ENCODE measurements at regions not wholly inside any gene's neighbourhood (a gene's known extent, or its start where the extent isn't known, plus 50 kb on each side); places are given as distances from the start of the nearest gene placed in this dataset.
"Not testable (repeated sequence)": the region's sequence is repeated elsewhere in the genome, so short reads cannot be mapped to it uniquely, and the experiment has no call there.

DNA sequence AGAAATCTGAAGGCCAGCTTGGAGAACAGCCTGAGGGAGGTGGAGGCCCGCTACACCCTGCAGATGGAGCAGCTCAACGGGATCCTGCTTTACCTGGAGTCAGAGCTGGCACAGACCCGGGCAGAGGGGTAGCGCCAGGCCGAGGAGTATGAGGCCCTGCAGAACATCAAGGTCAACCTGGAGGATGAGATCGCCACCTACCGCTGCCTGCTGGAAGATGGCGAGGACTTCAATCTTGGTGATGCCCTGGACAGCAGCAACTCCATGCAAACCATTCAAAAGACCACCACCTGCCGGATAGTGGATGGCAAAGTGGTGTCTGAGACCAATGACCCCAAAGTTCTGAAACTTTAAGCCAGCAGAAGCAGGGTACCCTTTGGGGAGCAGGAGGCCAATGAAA, 318.4 kb downstream of the ZFHX3 start:
- not testable (repeated sequence) for FAIRE-seq; DNase-seq (ENCODE audit: extremely low spot score, insufficient read length, low read depth)

- FAIRE-seq, result no peak
- DNase-seq (ENCODE audit: extremely low spot score, insufficient read length, low read depth), result no peak
Observed at GRCh38 chr16:72728516-72728915, 319.4 kb downstream of the ZFHX3 start.

- no peak for FAIRE-seq
- no peak for DNase-seq (ENCODE audit: extremely low spot score, insufficient read length, low read depth)
Observed at GRCh38 chr16:72727565-72727964, 320.4 kb downstream of the ZFHX3 start.

GRCh38 chr16:72725643-72726042, 322.3 kb downstream of the ZFHX3 start:
- no peak for DNase-seq (ENCODE audit: extremely low spot score, insufficient read length, low read depth)
- no peak for FAIRE-seq

DNA sequence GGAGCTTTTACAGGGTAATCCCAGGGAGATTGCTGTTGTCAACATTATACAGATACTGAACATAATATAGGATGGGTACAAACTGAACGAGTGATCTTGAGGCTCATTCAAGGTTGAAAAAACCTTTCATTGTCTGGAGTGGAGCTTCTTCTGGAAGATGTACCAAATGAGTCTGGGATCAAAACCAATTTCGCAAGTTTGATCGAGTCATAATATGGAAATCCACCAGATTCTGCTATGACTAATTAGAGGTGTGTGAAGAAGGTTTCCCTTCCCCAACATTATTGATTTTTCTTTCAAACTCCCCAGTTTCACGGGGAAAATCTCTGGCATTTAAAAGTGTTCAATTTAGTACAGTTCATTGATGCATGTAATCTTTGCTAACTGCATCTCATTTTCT, 324.1 kb downstream of the ZFHX3 start:
- DNase-seq (ENCODE audit: extremely low spot score, insufficient read length, low read depth), result no peak
- FAIRE-seq, result no peak

DNA sequence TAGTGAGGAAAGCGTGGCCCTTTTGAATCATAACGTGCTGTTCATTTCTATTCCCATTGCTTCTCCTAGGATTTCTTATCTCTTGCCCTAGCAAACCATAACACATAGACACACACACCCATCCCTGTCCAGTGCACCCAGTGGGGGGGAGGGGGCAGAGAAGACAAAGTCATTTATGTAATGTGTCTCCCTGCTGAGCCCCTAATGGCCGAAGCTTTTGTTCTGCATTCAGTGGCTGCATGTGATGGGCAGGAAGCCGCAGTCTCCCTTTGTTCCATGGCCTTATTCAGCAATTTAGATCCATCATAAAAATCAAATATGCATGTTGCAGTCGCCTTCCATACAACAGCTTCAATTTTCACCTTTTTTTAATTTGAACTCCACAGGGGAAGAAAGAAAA, 325.4 kb downstream of the ZFHX3 start:
- no peak for FAIRE-seq
- no peak for DNase-seq (ENCODE audit: extremely low spot score, insufficient read length, low read depth)

- DNase-seq (ENCODE audit: extremely low spot score, insufficient read length, low read depth) (no peak), FAIRE-seq (no peak)
Observed at GRCh38 chr16:72721981-72722380, 325.9 kb downstream of the ZFHX3 start.

- DNase-seq (ENCODE audit: extremely low spot score, insufficient read length, low read depth), result no peak
- no peak for FAIRE-seq
Observed at GRCh38 chr16:72715267-72715666, 332.7 kb downstream of the ZFHX3 start.

GRCh38 chr16:72711823-72712222, 336.1 kb downstream of the ZFHX3 start:
- no peak for FAIRE-seq

DNA sequence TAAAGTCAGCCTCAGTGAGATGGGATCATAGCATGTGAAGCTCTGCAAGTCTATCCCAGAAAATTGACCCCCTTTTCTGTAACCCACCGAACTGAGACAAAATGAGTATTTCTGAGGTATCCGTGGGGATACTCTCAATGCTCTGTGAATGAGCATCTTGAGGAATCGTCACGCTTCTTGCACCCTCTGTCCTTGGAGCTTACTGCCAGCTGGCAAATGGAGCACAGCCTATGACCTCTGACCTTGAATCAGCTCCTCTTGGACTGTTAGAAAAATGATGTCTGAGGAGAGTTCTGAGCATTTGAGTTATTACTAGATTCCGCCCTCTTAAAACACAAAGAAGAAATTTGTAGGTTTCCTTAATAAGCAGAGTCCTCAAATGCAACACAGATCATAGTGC, 342.1 kb downstream of the ZFHX3 start:
- DNase-seq (ENCODE audit: extremely low spot score, insufficient read length, low read depth), result no peak
- FAIRE-seq, result no peak

More at GRCh38 chr16:72711823-72712222, 336.1 kb downstream of the ZFHX3 start:
- DNase-seq (ENCODE audit: extremely low spot score, insufficient read length, low read depth), result no peak

- no peak for DNase-seq (ENCODE audit: extremely low spot score, insufficient read length, low read depth)
- FAIRE-seq, result no peak
Observed at GRCh38 chr16:72704746-72705372, 343.1 kb downstream of the ZFHX3 start.

GRCh38 chr16:72689851-72690250, 358.1 kb downstream of the ZFHX3 start:
- FAIRE-seq (no peak), DNase-seq (ENCODE audit: extremely low spot score, insufficient read length, low read depth) (no peak)

GRCh38 chr16:72680732-72681131, 367.2 kb downstream of the ZFHX3 start:
- no peak for FAIRE-seq
- no peak for DNase-seq (ENCODE audit: extremely low spot score, insufficient read length, low read depth)

- FAIRE-seq (no peak), DNase-seq (ENCODE audit: extremely low spot score, insufficient read length, low read depth) (no peak)
Observed at GRCh38 chr16:72679856-72680255, 368.1 kb downstream of the ZFHX3 start.

DNA sequence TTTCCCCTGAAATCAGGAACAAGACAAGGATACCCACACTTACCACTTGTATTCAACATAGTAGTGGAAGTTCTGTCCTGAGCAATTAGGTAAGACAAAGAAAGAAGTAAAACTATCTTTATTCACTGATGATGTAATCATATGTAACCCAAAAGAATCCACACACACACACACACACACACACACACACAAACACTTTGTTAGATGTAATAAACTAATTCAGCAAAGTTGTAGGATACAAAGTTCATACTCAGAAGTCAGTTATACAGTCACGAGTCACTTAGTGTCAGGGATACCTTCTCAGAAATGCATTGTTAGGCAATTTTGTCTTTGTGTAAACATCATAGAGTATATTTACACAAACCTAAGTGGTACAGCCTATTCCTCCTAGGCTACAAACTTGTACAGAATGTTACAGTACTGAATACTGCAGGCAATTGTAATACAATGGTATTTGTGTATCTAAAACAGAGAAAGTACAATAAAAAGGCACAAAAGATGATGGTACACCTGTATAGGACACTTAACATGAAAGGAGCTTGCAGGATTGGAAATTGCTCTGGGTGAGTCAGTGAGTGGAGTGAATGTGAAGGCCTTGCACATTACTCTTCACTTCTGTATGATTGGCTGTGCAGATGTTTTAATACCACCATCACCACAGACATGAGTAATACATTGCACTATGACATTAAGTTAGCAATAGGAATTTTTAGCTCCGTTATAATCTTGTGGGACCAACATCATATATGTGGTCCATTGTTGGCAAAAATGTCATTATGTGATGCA, 370.1 kb downstream of the ZFHX3 start:
- DNase-seq (ENCODE audit: extremely low spot score, insufficient read length, low read depth), result no peak
- no peak for FAIRE-seq

DNA sequence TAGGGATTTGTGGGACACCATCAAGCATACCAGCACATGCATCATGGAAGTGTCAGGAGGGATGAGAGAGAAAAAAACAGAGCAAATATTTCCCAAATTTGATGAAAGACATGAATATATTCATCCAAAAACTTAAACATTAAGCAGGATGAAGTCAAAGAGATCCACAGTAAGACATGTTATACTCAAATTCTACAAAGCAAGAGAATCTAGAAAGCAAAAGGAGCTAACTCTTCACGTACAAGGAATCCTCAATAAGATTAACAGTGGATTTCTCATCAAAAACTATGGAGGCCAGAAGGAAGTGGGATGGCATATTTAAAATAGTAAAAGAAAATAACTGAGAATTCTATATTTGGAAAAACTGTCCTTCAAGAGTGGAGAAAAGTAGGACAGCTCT, 374.8 kb downstream of the ZFHX3 start:
- no peak for FAIRE-seq

DNA sequence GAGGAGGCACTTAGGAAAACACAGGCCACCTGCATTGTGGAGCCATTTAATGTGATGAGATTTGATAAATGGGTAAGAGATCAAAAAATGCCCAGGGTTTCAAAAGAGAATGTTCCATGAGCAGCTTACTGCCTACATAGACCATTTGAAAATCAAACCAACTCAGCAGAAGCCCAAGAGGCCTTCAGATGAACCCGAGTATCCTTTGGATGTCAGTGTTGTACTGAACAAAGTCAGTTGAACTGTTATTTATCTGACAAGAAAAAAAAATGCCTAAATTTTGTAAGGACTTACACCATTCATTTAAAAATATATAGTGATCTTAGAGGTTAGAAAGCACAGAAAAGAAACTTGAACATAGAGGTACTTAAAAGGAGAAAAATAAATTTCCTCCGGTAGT, 381.7 kb downstream of the ZFHX3 start:
- no peak for FAIRE-seq
- DNase-seq (ENCODE audit: extremely low spot score, insufficient read length, low read depth), result no peak

More for the DNA sequence above, 374.8 kb downstream of the ZFHX3 start:
- no peak for DNase-seq (ENCODE audit: extremely low spot score, insufficient read length, low read depth)

DNA sequence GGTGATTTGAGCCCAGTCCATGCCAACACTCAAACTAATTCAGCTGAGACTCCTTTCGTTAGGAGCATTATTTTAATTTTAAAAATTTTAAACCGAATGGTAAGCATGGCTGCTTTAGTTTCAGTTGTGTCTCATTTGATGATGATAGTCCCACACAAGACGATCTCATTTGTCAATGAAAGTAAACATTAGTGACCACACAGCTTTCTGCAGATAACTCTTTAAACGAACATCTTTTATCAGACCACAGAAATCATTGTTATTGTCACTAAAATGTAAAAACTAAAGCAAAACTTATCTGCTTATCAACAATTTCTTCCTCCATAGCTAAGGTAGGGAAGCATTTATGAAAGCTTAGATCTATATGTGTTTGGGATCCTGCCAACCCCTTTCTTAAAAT, 382.2 kb downstream of the ZFHX3 start:
- DNase-seq (ENCODE audit: extremely low spot score, insufficient read length, low read depth) (no peak), FAIRE-seq (no peak)

GRCh38 chr16:72664509-72665408, 383.2 kb downstream of the ZFHX3 start:
- peak; percentile 95 for DNase-seq (ENCODE audit: extremely low spot score, insufficient read length, low read depth)
- FAIRE-seq, result peak; percentile 98

- FAIRE-seq, result no peak
- DNase-seq (ENCODE audit: extremely low spot score, insufficient read length, low read depth), result no peak
Observed at GRCh38 chr16:72664056-72664508, 383.8 kb downstream of the ZFHX3 start.
